Activated CD4-positive, alpha-beta T cell treated with anti-CD3 and anti-CD28 coated beads, Interleukin-2, Interleukin-4, amounts not matched to agents 100 ng/mL and 50 ng/mL, durations not matched to agents 16 hours and 8 hours (primary cell): ENCODE measurements at regions not wholly inside any gene's neighbourhood (a gene's known extent, or its start where the extent isn't known, plus 50 kb on each side); places are given as distances from the start of the nearest gene placed in this dataset.
"Not testable (repeated sequence)": the region's sequence is repeated elsewhere in the genome, so short reads cannot be mapped to it uniquely, and the experiment has no call there.

ENCODE experiments used
- DNase-seq: peaks from one replicate; pipeline ENCODE4 v3.0.0-alpha.2; 2020; ENCODE audit warnings: low spot score

GRCh38 chr4:181108237-181108636, 1135.0 kb upstream of the TENM3 start:
- no peak for DNase-seq

- no peak for DNase-seq
Observed at GRCh38 chr4:181119186-181119585, 1124.0 kb upstream of the TENM3 start.

GRCh38 chr4:181121733-181122132, 1121.5 kb upstream of the TENM3 start:
- no peak for DNase-seq

GRCh38 chr4:181127171-181127570, 1116.0 kb upstream of the TENM3 start:
- no peak for DNase-seq

GRCh38 chr4:181130317-181130716, 1112.9 kb upstream of the TENM3 start:
- not testable (repeated sequence) for DNase-seq

GRCh38 chr4:181137351-181137750, 1105.9 kb upstream of the TENM3 start:
- DNase-seq: no peak

GRCh38 chr4:181138116-181138515, 1105.1 kb upstream of the TENM3 start:
- no peak for DNase-seq

- DNase-seq: no peak
Observed at GRCh38 chr4:181140037-181140603, 1103.1 kb upstream of the TENM3 start.

GRCh38 chr4:181143250-181143854, 1099.8 kb upstream of the TENM3 start:
- DNase-seq: peak; percentile 67

GRCh38 chr4:181146051-181146450, 1097.2 kb upstream of the TENM3 start:
- DNase-seq: no peak

GRCh38 chr4:181147416-181147951, 1095.7 kb upstream of the TENM3 start:
- DNase-seq: no peak

- no peak for DNase-seq
Observed at GRCh38 chr4:181148470-181148869, 1094.7 kb upstream of the TENM3 start.

- DNase-seq: no peak
Observed at GRCh38 chr4:181150191-181150590, 1093.0 kb upstream of the TENM3 start.

GRCh38 chr4:181151856-181152255, 1091.3 kb upstream of the TENM3 start:
- DNase-seq: no peak

- no peak for DNase-seq
Observed at GRCh38 chr4:181157647-181158046, 1085.6 kb upstream of the TENM3 start.

- DNase-seq: no peak
Observed at GRCh38 chr4:181158971-181159370, 1084.2 kb upstream of the TENM3 start.

GRCh38 chr4:181161669-181162068, 1081.5 kb upstream of the TENM3 start:
- no peak for DNase-seq

GRCh38 chr4:181162266-181162665, 1080.9 kb upstream of the TENM3 start:
- no peak for DNase-seq

- DNase-seq: no peak
Observed at GRCh38 chr4:181162676-181163075, 1080.5 kb upstream of the TENM3 start.

GRCh38 chr4:181166742-181167399, 1076.3 kb upstream of the TENM3 start:
- DNase-seq: no peak

- DNase-seq: no peak
Observed at GRCh38 chr4:181168011-181168805, 1075.0 kb upstream of the TENM3 start.

GRCh38 chr4:181173046-181173445, 1070.2 kb upstream of the TENM3 start:
- DNase-seq: no peak

GRCh38 chr4:181176306-181176705, 1066.9 kb upstream of the TENM3 start:
- DNase-seq: peak; percentile 1
